GM19468 (cell line): ENCODE measurements at regions not wholly inside any gene's neighbourhood (a gene's known extent, or its start where the extent isn't known, plus 50 kb on each side); places are given as distances from the start of the nearest gene placed in this dataset.
"Not testable (repeated sequence)": the region's sequence is repeated elsewhere in the genome, so short reads cannot be mapped to it uniquely, and the experiment has no call there.

Experiments
- ATAC-seq: cut with Tn5 transposase; IDR thresholded peaks from one replicate; pipeline ENCODE4 v1.9.1; 2021; ENCODE audit warnings: mild to moderate bottlenecking, moderate library complexity, moderate number of reproducible peaks; ENCODE audit not compliant: unreplicated experiment; ENCODE audit errors: extremely low read depth

DNA sequence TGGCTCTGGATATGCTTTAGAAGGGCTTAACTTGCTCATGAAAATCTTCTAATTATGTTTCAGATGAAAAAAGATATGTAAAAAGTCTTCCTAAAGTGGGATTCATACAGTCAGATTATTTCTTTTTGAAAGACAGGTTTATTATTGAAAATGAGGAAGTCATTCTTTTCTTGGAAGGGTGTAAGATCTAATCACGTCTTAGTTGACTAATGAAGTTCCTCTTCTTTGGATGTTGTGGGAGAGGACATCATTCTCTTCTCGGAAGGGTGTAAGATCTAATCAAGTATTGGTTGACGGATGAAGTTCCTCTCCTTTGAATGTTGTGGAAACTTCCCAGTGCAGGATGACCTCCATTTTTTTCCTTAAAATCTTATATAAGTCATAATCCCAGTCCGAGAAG lies 74.9 kb downstream of the ALG10 start:
- ATAC-seq, result no peak

DNA sequence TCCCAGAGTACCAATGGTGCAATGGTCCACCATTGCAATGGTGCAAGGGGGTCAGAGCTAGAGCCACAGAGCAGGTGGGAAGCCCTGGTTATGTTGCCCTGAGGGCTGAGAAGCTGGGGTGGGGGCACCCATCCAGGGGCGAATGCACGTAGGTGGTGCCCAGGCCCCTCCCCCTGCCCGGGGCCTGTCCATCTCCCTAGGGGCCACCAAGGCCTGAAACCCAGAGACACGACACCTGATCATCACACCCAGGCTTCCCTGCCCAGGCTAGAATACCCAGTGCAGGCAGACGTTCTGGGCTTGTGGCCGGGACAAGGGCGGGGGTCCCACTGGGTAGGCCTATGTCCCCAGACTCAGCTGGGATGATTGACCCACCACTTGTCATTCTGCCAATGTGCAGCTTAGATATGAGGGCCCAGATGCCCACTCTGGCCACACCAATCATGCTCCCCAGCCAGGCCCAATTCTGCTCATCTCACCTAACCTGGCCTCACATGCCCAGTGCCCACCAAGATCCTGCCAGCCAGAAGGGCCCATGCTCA lies 83.2 kb downstream of the ALG10 start:
- ATAC-seq, result no peak

DNA sequence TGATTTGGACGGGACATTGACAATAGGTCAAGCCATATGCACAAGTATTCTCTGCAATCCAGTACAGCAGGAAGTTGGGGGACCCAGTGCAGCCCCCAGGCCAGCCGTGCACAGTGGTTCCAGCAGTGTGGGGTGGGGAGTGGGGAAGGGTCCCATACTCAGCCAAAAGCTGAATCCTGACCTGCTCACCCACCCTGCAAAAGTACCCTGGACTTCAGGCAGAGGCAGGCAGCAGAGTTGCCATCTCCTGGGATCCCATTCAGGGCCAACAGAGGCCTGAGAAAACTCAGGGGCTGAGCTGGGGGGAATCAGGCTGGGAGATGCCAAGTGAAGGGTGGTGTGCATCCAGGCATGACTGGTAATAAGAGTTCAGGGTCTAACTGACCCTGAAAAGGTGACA lies 83.9 kb downstream of the ALG10 start:
- ATAC-seq, result no peak

GRCh38 chr12:34107016-34107415 lies 84.7 kb downstream of the ALG10 start:
- ATAC-seq, result no peak

- ATAC-seq, result no peak
Measured at GRCh38 chr12:34107781-34108404, 85.6 kb downstream of the ALG10 start.

DNA sequence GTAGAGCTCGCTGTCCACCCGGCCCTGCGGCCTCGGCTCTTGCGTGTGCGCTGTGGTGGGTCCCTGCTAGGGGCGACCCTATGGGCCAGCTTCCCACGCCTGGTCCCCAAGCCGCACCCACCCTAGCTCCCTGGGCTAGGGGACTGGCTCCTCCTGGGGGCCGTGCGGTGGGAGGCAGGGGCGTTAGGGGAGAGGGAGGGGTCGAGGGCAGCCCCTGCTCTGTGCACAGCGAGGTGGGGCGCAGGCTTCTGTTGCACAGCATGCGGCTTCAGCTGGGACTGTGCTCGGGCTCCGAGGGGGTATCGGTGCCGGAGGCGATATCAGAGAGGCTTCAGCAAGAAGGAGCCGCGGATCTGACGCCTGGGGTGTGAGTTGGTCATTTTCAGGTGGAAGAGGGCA lies 86.1 kb downstream of the ALG10 start:
- no peak for ATAC-seq

GRCh38 chr12:34108967-34109366 lies 86.7 kb downstream of the ALG10 start:
- ATAC-seq, result no peak

GRCh38 chr12:34109390-34109789 lies 87.1 kb downstream of the ALG10 start:
- ATAC-seq, result no peak

DNA sequence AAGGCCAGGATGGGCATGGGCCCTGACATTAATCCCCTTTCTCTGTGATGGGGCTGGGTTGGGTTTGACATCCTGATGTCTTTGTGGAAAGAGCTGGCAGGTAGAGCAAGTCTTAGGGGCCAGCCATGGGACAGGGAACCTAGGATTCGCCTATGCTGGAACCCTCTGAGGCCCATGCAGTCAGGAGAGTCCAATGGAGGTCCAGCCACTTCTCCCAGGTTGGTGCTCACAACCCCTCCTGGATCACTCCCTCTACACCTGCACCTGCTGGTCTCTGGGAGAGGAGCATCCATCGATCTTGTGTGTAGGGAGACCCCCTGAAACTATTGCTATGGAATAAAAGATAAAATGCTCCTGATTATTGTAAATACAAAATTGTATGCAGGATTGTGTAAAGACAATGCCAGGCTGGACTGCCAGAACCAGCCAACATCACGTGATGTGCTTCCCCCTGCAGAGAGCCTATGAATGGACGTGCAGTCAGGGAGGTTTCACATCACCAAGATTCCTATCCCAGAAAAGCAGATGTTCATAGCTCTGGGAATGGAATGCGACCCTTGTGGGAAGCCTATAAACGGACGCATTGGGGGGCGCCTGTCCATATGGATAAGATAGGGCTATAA lies 87.7 kb downstream of the ALG10 start:
- not testable (repeated sequence) for ATAC-seq

GRCh38 chr12:34119366-34119765 lies 97.1 kb downstream of the ALG10 start:
- no peak for ATAC-seq

GRCh38 chr12:34121360-34121759 lies 99.1 kb downstream of the ALG10 start:
- ATAC-seq, result no peak

- not testable (repeated sequence) for ATAC-seq
Measured at GRCh38 chr12:34123092-34123491, 100.8 kb downstream of the ALG10 start.

DNA sequence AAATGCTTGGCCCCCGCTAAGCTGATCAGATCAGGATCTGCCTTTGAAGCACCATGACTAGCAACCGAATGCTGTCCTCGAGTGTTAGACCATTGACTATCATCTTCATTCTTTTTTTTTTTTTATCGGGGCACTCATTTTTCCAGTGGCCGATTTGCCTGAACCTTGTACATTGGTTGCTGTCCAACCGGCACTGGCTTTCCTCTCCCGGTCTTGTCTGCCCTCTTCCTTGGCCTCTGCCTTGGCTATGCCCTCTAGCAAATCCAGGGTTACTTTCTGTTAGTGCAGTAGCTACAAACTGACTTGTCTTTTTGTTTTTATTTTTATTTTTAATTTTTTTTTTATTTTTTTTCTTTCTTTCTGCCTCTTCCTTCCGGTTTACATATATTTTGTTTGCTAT lies 102.3 kb downstream of the ALG10 start:
- ATAC-seq, result no peak

DNA sequence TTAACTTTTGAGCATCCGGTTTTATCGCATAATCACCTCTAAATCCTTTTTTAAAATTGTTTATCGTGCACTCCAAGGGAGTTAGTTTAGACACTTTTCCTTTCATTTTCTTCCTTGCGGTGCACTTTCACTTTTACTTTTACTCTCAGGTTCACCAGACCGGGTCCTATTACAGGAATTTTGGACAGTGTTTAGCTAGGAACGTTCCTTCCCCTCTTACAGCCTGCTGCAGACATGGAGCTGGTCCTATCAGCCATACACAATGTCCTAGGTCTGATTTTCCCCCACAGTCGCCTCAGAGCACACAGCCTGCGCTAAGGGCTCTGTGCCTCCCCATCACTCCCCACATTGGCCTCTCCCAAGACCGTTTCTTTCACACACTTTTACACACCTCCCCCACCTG lies 103.9 kb downstream of the ALG10 start:
- no peak for ATAC-seq

DNA sequence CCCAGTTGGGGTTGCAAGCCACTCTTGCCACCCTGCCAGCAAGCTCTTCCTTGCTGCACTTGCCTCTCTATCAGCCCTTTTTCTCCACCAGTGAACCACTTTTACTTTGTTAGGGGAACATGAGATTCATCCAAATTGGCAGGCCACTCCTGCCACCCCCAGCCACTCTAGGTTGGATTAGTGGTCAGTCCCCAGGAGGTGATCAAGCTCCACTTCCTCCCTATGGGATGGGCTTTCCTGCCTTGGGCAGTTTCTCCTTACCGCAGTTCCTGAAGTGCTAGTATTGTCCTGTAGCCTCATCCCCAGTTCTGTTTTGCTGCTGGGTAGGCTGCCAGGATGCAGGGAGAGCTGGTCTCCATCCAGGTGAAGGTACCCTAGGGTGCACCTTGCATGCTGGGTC lies 104.5 kb downstream of the ALG10 start:
- no peak for ATAC-seq

GRCh38 chr12:34127379-34127778 lies 105.1 kb downstream of the ALG10 start:
- not testable (repeated sequence) for ATAC-seq

GRCh38 chr12:34142430-34142829 lies 120.1 kb downstream of the ALG10 start:
- ATAC-seq, result no peak

- no peak for ATAC-seq
Measured at GRCh38 chr12:34151019-34151418, 128.7 kb downstream of the ALG10 start.

DNA sequence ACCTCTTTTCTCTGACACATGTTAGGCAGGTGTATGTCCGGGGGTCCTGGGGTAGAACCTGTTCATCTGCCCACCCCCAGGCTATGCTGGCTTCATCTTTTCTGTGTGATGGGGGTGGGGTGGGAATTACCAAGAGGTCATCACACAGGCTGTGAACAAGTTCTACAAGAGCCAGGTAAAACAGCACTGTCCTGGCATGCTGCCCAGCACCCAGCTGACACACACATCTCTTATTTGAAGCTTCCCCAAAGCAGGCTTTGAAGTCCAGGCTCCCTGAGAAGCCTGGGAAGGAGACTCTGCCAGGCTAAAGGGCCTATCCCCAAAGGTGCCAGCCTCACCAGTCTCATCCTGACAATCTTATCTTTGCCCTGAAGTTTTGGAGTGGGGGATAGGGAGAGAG lies 141.1 kb downstream of the ALG10 start:
- ATAC-seq, result no peak

- ATAC-seq, result no peak
Measured at GRCh38 chr12:34166427-34167060, 144.2 kb downstream of the ALG10 start.

DNA sequence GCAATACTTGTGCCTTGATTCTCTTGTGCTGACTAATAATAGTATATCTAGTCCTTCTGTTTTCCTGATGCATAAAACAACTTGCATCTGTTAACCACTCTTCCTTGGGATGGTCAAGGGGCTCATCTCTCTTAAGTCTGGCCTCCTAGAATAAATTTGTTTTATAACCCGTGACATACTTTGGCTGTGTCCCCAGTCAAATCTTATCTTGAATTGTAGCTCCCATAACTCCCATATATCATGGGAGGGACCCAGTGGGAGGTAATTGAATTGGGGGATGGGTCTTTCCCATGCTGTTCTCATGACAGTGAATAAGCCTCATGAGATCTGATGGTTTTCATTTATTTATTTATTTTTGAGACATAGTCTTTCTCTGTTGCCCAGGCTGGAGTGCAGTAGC lies 146.2 kb downstream of the ALG10 start:
- ATAC-seq, result not testable (repeated sequence)
